Vagina (tissue), 2 donors: ENCODE measurements at regions not wholly inside any gene's neighbourhood (a gene's known extent, or its start where the extent isn't known, plus 50 kb on each side); places are given as distances from the start of the nearest gene placed in this dataset.

Experiments used
- DNase-seq, 2 donors: peaks; one replicate each; pipeline ENCODE4 v3.0.0-alpha.2; 2017; ENCODE audit errors: extremely low spot score in 2 of 2
- H3K27ac ChIP-seq: fragments of 200-600 bp; sonication (generic); one replicate; pipeline ENCODE4 v1.5.1; 2019
- H3K27me3 ChIP-seq: fragments of 200-600 bp; sonication (generic); one replicate; pipeline ENCODE4 v1.5.1; 2019
- H3K36me3 ChIP-seq, 2 donors: fragments of 200-600 bp; sonication (generic); one replicate each; pipeline ENCODE4 v1.5.1; 2017 to 2019
- H3K4me1 ChIP-seq: fragments of 200-600 bp; sonication (generic); one replicate; pipeline ENCODE4 v1.5.1; 2019
- H3K4me3 ChIP-seq, 2 donors: fragments of 200-600 bp; sonication (generic); 1 replicate in 1 of 2; 2 replicates in 1 of 2; pipeline ENCODE4 v1.5.1; 2016 to 2019
- H3K9me3 ChIP-seq: fragments of 200-600 bp; sonication (generic); one replicate; pipeline ENCODE4 v1.5.1; 2019
- CTCF ChIP-seq, 3 experiments: fragments of 450-650 bp in 2 of 3; fragments of 200-600 bp in 1 of 3; sonication (generic) in 1 of 3; IDR thresholded peaks; one replicate each; pipeline ENCODE4 v1.5.1; 2017 to 2019; ENCODE audit warnings: antibody characterized with exemption in 3 of 3, mild to moderate bottlenecking in 2 of 3, moderate library complexity in 2 of 3
- POLR2A ChIP-seq, 2 donors: fragments of 450-650 bp; IDR thresholded peaks; one replicate each; pipeline ENCODE4 v1.6.1; 2017; ENCODE audit warnings: antibody characterized with exemption in 2 of 2, mild to moderate bottlenecking in 2 of 2, moderate library complexity in 2 of 2
- POLR2AphosphoS5 ChIP-seq, 2 donors: sonication (generic); formaldehyde crosslinking; IDR thresholded peaks; one replicate each; pipeline ENCODE4 v1.9.0; 2017; ENCODE audit warnings: antibody characterized with exemption in 2 of 2, mild to moderate bottlenecking in 2 of 2, low read depth in 1 of 2; ENCODE audit not compliant: insufficient read depth in 1 of 2
- intact Hi-C: fragments of 100-400 bp; cut with DNase I; formaldehyde crosslinking; loops from one replicate; pipeline ENCODE4 v1.15.1; 2023

GRCh38 chr5:71905834-71906711 is 187.0 kb downstream of the CARTPT start:
- intact Hi-C loops, result no loop called here
- no peak overlapping the region for H3K4me3 ChIP-seq
- peaks cover 15% of the 10 kb centered on the region for H3K4me1 ChIP-seq
- H3K9me3 ChIP-seq, result no peaks in the 10 kb centered on the region
- H3K27ac ChIP-seq, result no peak overlapping the region
- no peaks in the 10 kb centered on the region for H3K27me3 ChIP-seq
- peak in 1 of 2 donors; percentile 82 for DNase-seq
- TF ChIP-seq CTCF (IDR thresholded peaks at IDR 0.05), result no peak
- TF ChIP-seq POLR2AphosphoS5 (IDR thresholded peaks at IDR 0.05; ENCODE audit: insufficient read depth in 1 of 2, low read depth in 1 of 2), result no peak
- TF ChIP-seq POLR2A (IDR thresholded peaks at IDR 0.05), result no peak
- no peaks in the 10 kb centered on the region for H3K36me3 ChIP-seq

GRCh38 chr5:71907001-71907588 is 188.0 kb downstream of the CARTPT start:
- no peak for TF ChIP-seq POLR2A (IDR thresholded peaks at IDR 0.05)
- peak in 1 of 2 donors; percentile 24 for TF ChIP-seq POLR2AphosphoS5 (IDR thresholded peaks at IDR 0.05; ENCODE audit: insufficient read depth in 1 of 2, low read depth in 1 of 2)
- intact Hi-C loops, result no loop called here
- Histone ChIP-seq H3K36me3 (no peaks in the 10 kb centered on the region), H3K9me3 (no peaks in the 10 kb centered on the region), H3K4me1 (peaks cover 15% of the 10 kb centered on the region), H3K27me3 (no peaks in the 10 kb centered on the region), H3K27ac (no peak overlapping the region), H3K4me3 (no peak overlapping the region)
- peak in 1 of 2 donors; percentile 65 for DNase-seq

DNA sequence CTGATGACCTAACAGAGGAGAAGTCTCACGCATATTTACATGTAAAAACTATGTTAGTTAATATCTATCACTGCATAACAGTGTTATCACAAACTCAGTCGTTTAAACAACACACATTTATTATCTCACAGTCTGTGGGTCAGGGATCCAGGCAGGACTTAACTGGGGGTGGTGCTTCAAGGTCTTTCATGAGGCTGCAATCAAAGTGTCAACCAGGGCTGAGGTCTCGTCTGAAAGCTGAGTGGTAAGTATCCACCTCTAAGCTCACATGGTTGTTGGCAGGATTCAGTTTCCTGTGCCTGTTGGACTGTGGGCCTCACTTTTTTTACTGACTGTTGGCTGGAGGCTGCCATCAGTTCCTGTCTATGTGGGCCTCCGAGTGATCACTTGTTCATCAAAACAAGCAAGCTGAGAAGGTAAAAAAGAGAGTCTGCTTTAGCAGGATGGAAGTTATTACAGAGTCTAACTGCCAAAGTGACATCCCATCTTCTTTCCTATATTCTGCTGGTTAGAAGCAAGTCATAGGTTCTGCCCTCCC is 188.6 kb downstream of the CARTPT start:
- intact Hi-C loops, result no loop called here

GRCh38 chr5:71910741-71911140 is 191.7 kb downstream of the CARTPT start:
- Histone ChIP-seq H3K27ac (no peak overlapping the region), H3K9me3 (no peaks in the 10 kb centered on the region), H3K4me1 (peaks cover 14% of the 10 kb centered on the region), H3K36me3 (no peaks in the 10 kb centered on the region), H3K27me3 (peaks cover 3% of the 10 kb centered on the region), H3K4me3 (no peak overlapping the region)
- intact Hi-C loops, result no loop called here
- TF ChIP-seq CTCF (IDR thresholded peaks at IDR 0.05), result no peak
- no peak for DNase-seq

More for the DNA sequence above, 188.6 kb downstream of the CARTPT start:
- no peaks in the 10 kb centered on the region for H3K36me3 ChIP-seq
- no peak overlapping the region for H3K4me3 ChIP-seq
- TF ChIP-seq CTCF (IDR thresholded peaks at IDR 0.05), result no peak
- no peak for TF ChIP-seq POLR2A (IDR thresholded peaks at IDR 0.05)
- TF ChIP-seq POLR2AphosphoS5 (IDR thresholded peaks at IDR 0.05; ENCODE audit: insufficient read depth in 1 of 2, low read depth in 1 of 2), result no peak
- H3K27me3 ChIP-seq, result peaks cover 3% of the 10 kb centered on the region
- H3K27ac ChIP-seq, result no peak overlapping the region
- H3K4me1 ChIP-seq, result peaks cover 15% of the 10 kb centered on the region
- no peaks in the 10 kb centered on the region for H3K9me3 ChIP-seq
- DNase-seq, result no peak

DNA sequence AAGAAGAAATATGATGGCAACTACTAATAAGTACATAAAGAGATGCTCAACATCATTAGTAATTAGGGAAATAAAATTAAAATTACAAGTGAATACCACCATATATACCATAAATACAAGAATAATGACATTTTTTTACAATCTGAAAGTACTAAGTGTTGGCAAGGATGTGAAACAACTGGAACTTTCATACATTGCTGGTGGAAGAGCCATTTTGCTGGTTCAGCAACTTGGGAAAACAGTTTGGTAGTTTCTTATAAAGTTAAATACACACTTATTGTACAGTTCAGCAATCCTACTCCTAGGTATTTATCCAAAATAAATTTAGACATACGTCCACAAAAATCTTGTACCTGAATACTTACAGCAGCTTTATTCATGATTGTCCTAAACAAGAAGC is 192.9 kb downstream of the CARTPT start:
- Histone ChIP-seq H3K4me1 (peaks cover 2% of the 10 kb centered on the region), H3K9me3 (no peaks in the 10 kb centered on the region), H3K27ac (no peak overlapping the region), H3K4me3 (no peak overlapping the region), H3K27me3 (peaks cover 3% of the 10 kb centered on the region), H3K36me3 (no peaks in the 10 kb centered on the region)
- TF ChIP-seq POLR2AphosphoS5 (IDR thresholded peaks at IDR 0.05; ENCODE audit: insufficient read depth in 1 of 2, low read depth in 1 of 2) (no peak), POLR2A (IDR thresholded peaks at IDR 0.05) (no peak), CTCF (IDR thresholded peaks at IDR 0.05) (no peak)
- no peak for DNase-seq
- intact Hi-C loops, result no loop called here
